LNCAP (cell line): ENCODE measurements at regions not wholly inside any gene's neighbourhood (a gene's known extent, or its start where the extent isn't known, plus 50 kb on each side); places are given as distances from the start of the nearest gene placed in this dataset.

ENCODE experiments used
- CTCF ChIP-seq: fragments of 450-650 bp; IDR thresholded peaks from 2 replicates; pipeline ENCODE4 v1.5.1; 2017; ENCODE audit warnings: mild to moderate bottlenecking

- TF ChIP-seq CTCF = no peak
Measured at GRCh38 chr11:134845474-134846327, 433.7 kb upstream of the B3GAT1 start.

DNA sequence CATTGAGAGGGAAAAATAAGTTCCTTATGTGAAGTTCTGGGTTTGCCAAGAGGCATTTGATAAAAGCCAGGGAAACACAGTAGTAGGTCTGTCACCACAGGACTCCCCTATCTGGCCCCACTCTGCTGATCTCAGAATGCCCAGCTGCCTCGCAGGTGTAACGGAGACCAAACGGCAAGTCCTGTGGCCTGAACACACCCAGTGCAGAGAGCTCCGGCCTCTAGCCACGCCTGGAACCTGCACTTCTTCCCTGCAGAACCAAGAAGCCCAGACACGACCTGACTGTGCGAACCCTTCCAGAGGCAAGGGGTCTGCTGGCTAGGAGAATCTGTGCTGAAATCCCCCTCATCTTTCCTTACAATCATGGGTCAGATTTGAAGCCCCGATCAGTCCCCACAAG lies 432.8 kb upstream of the B3GAT1 start:
- no peak for TF ChIP-seq CTCF

DNA sequence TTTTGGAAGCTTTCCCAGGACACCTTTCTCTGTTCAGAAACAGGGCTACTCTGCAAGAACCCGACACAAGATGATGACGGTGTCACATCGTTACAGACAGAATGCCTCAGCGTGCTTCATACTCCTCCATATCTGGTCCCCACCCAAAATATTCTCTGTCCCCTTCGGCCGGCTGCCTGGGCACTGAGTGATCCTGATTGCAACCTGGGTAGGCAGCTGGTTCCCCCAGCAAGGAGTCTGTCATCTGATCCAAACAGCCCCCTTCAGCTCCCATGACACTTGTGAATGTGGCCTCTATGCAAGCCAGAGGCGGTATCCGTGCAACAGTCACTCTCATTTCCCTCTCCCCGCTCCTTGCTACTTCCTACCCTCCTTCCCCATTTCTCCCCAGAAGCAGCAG lies 431.7 kb upstream of the B3GAT1 start:
- TF ChIP-seq CTCF = no peak

DNA sequence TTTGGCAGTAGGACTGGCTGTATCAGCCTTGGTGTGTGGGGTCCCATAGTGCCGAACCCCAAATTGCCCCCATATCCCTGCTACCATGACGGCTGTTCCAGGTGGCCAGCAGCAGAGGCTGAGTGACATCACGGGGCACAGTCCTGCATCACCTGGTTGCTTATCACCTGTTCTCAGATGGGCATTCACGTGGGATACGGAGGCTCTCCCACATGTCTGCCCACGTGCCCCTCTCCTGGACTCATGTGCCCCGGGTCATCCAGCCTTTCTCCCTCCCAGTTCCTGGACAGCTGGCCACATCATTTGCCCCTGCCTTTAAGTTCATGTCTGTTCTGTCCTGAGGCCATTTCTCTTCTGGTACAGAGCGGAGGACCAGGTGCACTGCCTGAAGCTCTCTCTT lies 431.0 kb upstream of the B3GAT1 start:
- TF ChIP-seq CTCF = no peak

GRCh38 chr11:134841972-134842371 lies 429.9 kb upstream of the B3GAT1 start:
- TF ChIP-seq CTCF = no peak

DNA sequence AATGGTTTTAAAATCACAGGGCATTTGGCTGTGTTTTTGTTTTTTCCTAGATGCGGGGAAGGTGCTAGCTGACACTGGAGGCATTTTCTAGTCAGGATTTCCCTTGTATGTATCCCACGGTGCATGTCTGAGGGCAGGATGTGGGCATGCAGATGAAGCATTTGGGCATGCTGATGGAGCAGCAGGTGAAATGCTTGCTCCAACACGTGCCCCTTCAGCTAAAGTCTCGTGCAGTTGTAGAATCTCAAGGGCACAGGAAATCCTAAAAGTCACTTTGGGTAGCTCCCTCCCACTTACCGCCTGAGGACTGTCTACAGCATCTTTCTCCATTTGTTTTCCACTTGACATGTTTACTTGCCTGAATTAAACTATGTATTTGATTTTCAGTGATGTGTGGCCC lies 429.4 kb upstream of the B3GAT1 start:
- TF ChIP-seq CTCF = no peak

DNA sequence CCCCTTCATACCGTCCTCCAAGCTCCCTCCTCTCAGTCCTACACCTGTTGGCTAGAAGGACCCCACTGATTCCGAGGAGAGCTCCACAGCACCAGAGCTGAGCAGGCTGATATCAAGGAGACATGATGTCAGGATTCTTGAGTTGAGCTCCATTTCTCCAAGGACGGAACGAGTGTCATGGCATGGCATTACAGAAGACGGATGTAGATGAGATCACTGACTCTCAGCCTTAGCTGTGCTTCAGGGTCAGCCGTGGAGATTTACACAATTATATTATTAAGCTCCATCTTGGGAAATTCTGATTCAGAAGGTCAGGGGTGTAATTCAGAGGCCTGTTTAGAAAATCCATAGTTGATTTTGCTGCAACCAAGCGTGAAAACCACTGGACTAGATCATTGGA lies 428.9 kb upstream of the B3GAT1 start:
- no peak for TF ChIP-seq CTCF

GRCh38 chr11:134838708-134839107 lies 426.7 kb upstream of the B3GAT1 start:
- no peak for TF ChIP-seq CTCF
